Medulla oblongata (tissue), 1 donor: ENCODE measurements at regions not wholly inside any gene's neighbourhood (a gene's known extent, or its start where the extent isn't known, plus 50 kb on each side); places are given as distances from the start of the nearest gene placed in this dataset.

Source experiments
- DNase-seq: peaks from one replicate; pipeline ENCODE4 v3.0.0-alpha.2; 2015; ENCODE audit errors: extremely low spot score

- no peak for DNase-seq
Observed at GRCh38 chr6:5946701-5947100, 60.0 kb downstream of the NRN1 start.

GRCh38 chr6:5946181-5946580 is 60.5 kb downstream of the NRN1 start:
- peak; percentile 62 for DNase-seq

- DNase-seq = no peak
Observed at GRCh38 chr6:5943591-5943990, 63.1 kb downstream of the NRN1 start.

GRCh38 chr6:5942591-5942990 is 64.1 kb downstream of the NRN1 start:
- no peak for DNase-seq

GRCh38 chr6:5941188-5941587 is 65.5 kb downstream of the NRN1 start:
- no peak for DNase-seq

GRCh38 chr6:5938934-5939333 is 67.8 kb downstream of the NRN1 start:
- no peak for DNase-seq

- DNase-seq = no peak
Observed at GRCh38 chr6:5937936-5938706, 68.6 kb downstream of the NRN1 start.

GRCh38 chr6:5937169-5937909 is 69.4 kb downstream of the NRN1 start:
- no peak for DNase-seq

GRCh38 chr6:5936631-5937030 is 70.1 kb downstream of the NRN1 start:
- DNase-seq = no peak

- DNase-seq = no peak
Observed at GRCh38 chr6:5936140-5936539, 70.6 kb downstream of the NRN1 start.

GRCh38 chr6:5930968-5931367 is 75.8 kb downstream of the NRN1 start:
- DNase-seq = no peak

- no peak for DNase-seq
Observed at GRCh38 chr6:5930143-5930770, 76.5 kb downstream of the NRN1 start.

- no peak for DNase-seq
Observed at GRCh38 chr6:5923840-5924239, 82.9 kb downstream of the NRN1 start.

GRCh38 chr6:5922230-5922629 is 84.5 kb downstream of the NRN1 start:
- no peak for DNase-seq

GRCh38 chr6:5909721-5910120 is 97.0 kb downstream of the NRN1 start:
- no peak for DNase-seq

GRCh38 chr6:5906842-5907241 is 99.9 kb downstream of the NRN1 start:
- DNase-seq = no peak

GRCh38 chr6:5906340-5906670 is 100.4 kb downstream of the NRN1 start:
- no peak for DNase-seq

GRCh38 chr6:5905431-5906339 is 101.0 kb downstream of the NRN1 start:
- peak; percentile 45 for DNase-seq

- no peak for DNase-seq
Observed at GRCh38 chr6:5904532-5904931, 102.2 kb downstream of the NRN1 start.

GRCh38 chr6:5899216-5900045 is 107.3 kb downstream of the NRN1 start:
- no peak for DNase-seq

- DNase-seq = no peak
Observed at GRCh38 chr6:5898563-5898962, 108.2 kb downstream of the NRN1 start.
